Suprapubic skin (tissue), 4 donors: ENCODE measurements at regions not wholly inside any gene's neighbourhood (a gene's known extent, or its start where the extent isn't known, plus 50 kb on each side); places are given as distances from the start of the nearest gene placed in this dataset.

ENCODE experiments used
- DNase-seq, 2 donors: peaks; one replicate each; pipeline ENCODE4 v3.0.0-alpha.2; 2019; ENCODE audit warnings: low spot score in 2 of 2
- H3K27ac ChIP-seq: fragments of 200-600 bp; sonication (generic); one replicate; pipeline ENCODE4 v1.5.1; 2019
- H3K27me3 ChIP-seq: fragments of 200-600 bp; sonication (generic); one replicate; pipeline ENCODE4 v1.5.1; 2019
- H3K36me3 ChIP-seq: fragments of 200-600 bp; sonication (generic); one replicate; pipeline ENCODE4 v1.5.1; 2019
- H3K4me1 ChIP-seq: fragments of 200-600 bp; sonication (generic); one replicate; pipeline ENCODE4 v1.5.1; 2019
- H3K4me3 ChIP-seq: fragments of 200-600 bp; sonication (generic); one replicate; pipeline ENCODE4 v1.5.1; 2019; ENCODE audit warnings: mild to moderate bottlenecking
- H3K9me3 ChIP-seq: fragments of 200-600 bp; sonication (generic); one replicate; pipeline ENCODE4 v1.5.1; 2019
- EP300 ChIP-seq: sonication (generic); formaldehyde crosslinking; IDR thresholded peaks from one replicate; pipeline ENCODE4 v1.6.1; 2017; ENCODE audit warnings: antibody characterized with exemption
- POLR2A ChIP-seq, 2 donors: fragments of 450-650 bp; IDR thresholded peaks; one replicate each; pipeline ENCODE4 v1.6.1; 2017; ENCODE audit warnings: antibody characterized with exemption in 2 of 2, mild to moderate bottlenecking in 2 of 2, moderate library complexity in 2 of 2
- POLR2AphosphoS5 ChIP-seq, 3 donors: sonication (generic); formaldehyde crosslinking; IDR thresholded peaks; one replicate each; pipeline ENCODE4 v1.6.1; 2017; ENCODE audit warnings: antibody characterized with exemption in 3 of 3
- WGBS: methylation state at CpG from one replicate; pipeline ENCODE4 v1.1.5; 2018; 5-methylcytosine and 5-hydroxymethylcytosine counted together
- TF ChIP-seq, protein P1 (sequence below), 2 donors: fragments of 200-600 bp in 1 of 2; fragments of 450-650 bp in 1 of 2; sonication (generic) in 1 of 2; IDR thresholded peaks; one replicate each; pipeline ENCODE4 v1.5.1; 2016 to 2019; ENCODE audit warnings: antibody characterized with exemption in 2 of 2, mild to moderate bottlenecking in 1 of 2, moderate library complexity in 1 of 2

DNA sequence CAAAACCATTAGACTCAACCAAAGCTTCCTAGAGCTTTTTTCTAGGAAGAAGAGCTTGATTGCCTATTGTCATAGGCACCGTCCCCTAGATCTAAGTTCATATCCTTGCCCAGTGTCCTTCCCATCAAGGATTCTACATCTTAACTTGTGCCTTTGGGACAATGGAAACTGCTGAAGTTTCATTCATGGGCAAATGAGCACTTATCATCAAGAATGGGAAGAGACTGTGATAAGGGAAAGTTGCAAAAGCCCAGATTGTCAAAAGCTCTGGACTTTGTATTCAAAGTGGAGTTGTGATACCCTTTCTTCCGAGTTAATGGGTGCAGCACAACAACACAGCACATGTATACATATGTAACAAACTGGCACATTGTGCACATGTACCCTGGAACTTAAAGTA, 503.0 kb upstream of the KLHL29 start:
- DNase-seq = no peak
- 96% methylated on average over 2 of the region's 2 CpGs for WGBS
- H3K9me3 ChIP-seq = no peaks in the 10 kb centered on the region
- H3K36me3 ChIP-seq = no peaks in the 10 kb centered on the region
- no peak overlapping the region for H3K4me3 ChIP-seq
- H3K27ac ChIP-seq = no peak overlapping the region
- H3K4me1 ChIP-seq = no peaks in the 10 kb centered on the region
- TF ChIP-seq EP300 (no peak), POLR2AphosphoS5 (IDR thresholded peaks at IDR 0.05) (no peak), POLR2A (IDR thresholded peaks at IDR 0.05) (no peak)
- TF ChIP-seq, protein P1, sequence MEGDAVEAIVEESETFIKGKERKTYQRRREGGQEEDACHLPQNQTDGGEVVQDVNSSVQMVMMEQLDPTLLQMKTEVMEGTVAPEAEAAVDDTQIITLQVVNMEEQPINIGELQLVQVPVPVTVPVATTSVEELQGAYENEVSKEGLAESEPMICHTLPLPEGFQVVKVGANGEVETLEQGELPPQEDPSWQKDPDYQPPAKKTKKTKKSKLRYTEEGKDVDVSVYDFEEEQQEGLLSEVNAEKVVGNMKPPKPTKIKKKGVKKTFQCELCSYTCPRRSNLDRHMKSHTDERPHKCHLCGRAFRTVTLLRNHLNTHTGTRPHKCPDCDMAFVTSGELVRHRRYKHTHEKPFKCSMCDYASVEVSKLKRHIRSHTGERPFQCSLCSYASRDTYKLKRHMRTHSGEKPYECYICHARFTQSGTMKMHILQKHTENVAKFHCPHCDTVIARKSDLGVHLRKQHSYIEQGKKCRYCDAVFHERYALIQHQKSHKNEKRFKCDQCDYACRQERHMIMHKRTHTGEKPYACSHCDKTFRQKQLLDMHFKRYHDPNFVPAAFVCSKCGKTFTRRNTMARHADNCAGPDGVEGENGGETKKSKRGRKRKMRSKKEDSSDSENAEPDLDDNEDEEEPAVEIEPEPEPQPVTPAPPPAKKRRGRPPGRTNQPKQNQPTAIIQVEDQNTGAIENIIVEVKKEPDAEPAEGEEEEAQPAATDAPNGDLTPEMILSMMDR (IDR thresholded peaks at IDR 0.05) = no peak
- no peaks in the 10 kb centered on the region for H3K27me3 ChIP-seq

DNA sequence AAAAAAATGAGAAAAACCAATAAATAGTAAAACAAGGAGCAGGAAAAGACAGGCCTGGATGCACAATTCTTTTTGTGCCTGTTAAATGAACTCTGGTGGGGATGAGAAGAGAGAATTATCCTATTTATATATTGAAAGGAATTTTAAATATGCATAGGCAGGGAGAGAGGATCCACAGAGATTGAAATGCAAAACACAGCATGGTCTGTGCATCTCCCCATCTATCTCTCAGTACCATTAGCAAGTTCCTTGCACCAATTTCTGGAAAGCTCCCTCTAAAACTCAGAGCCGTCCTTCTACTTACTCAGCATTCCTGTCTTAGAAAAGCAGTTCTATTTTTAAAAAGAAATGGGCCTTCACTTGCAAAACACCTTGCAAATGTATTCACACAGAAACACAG, 502.3 kb upstream of the KLHL29 start:
- Histone ChIP-seq H3K27ac (no peak overlapping the region), H3K9me3 (no peaks in the 10 kb centered on the region), H3K4me1 (no peaks in the 10 kb centered on the region), H3K36me3 (no peaks in the 10 kb centered on the region), H3K27me3 (no peaks in the 10 kb centered on the region), H3K4me3 (no peak overlapping the region)
- TF ChIP-seq POLR2A (IDR thresholded peaks at IDR 0.05) (no peak), EP300 (no peak), POLR2AphosphoS5 (IDR thresholded peaks at IDR 0.05) (no peak)
- TF ChIP-seq, protein P1 (IDR thresholded peaks at IDR 0.05) = no peak
- no peak for DNase-seq
- 30% methylated on average over 1 of the region's 1 CpG for WGBS

DNA sequence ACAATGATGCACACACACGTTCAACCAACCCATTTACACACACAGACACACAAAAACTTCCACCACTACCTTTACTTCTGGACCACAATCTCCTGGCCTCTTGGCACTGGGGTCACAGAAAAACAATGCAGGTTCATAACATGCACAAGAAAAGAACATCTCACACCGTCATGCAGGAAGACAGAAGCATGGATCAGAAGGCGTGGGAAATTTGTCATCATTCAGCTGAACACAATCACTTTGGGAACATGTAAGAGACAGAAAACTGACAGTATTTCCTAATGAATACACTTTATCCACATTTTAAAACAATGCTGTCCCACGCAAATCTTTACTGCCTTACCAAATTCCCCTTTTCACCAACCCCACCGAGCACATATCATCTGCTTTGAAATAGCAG, 501.9 kb upstream of the KLHL29 start:
- DNase-seq = no peak

DNA sequence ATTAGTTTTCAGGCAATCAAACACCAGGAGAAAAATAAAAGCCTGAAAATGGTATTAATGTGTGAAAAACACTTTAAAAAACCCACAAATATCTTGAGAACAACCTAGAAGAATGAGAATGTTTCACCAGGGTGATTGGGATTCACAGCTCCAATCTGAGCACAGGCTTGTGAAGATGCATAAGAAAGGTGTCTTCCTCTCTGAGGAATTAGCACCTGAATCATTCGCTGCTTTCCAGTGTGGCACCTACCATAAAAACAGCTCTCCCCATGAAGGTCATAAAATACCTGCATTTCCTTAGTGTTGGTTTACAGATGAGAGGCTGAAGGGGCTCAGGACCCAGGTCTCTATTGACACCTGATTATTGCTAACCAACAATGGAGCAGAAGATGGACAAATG, 499.7 kb upstream of the KLHL29 start:
- no peaks in the 10 kb centered on the region for H3K4me1 ChIP-seq
- 84% methylated on average over 1 of the region's 1 CpG for WGBS
- TF ChIP-seq, protein P1 (IDR thresholded peaks at IDR 0.05) = no peak
- TF ChIP-seq POLR2A (IDR thresholded peaks at IDR 0.05) = no peak
- no peak for TF ChIP-seq EP300
- TF ChIP-seq POLR2AphosphoS5 (IDR thresholded peaks at IDR 0.05) = no peak
- H3K4me3 ChIP-seq = no peak overlapping the region
- no peaks in the 10 kb centered on the region for H3K36me3 ChIP-seq
- H3K27me3 ChIP-seq = no peaks in the 10 kb centered on the region
- no peak for DNase-seq
- no peak overlapping the region for H3K27ac ChIP-seq
- no peaks in the 10 kb centered on the region for H3K9me3 ChIP-seq

More for the DNA sequence above, 501.9 kb upstream of the KLHL29 start:
- Histone ChIP-seq H3K27me3 (no peaks in the 10 kb centered on the region), H3K36me3 (no peaks in the 10 kb centered on the region), H3K9me3 (no peaks in the 10 kb centered on the region), H3K4me3 (no peak overlapping the region), H3K4me1 (no peaks in the 10 kb centered on the region), H3K27ac (no peak overlapping the region)
- TF ChIP-seq EP300 (no peak), POLR2A (IDR thresholded peaks at IDR 0.05) (no peak), POLR2AphosphoS5 (IDR thresholded peaks at IDR 0.05) (no peak)
- TF ChIP-seq, protein P1 (IDR thresholded peaks at IDR 0.05) = no peak
- 71% methylated on average over 5 of the region's 5 CpGs for WGBS

DNA sequence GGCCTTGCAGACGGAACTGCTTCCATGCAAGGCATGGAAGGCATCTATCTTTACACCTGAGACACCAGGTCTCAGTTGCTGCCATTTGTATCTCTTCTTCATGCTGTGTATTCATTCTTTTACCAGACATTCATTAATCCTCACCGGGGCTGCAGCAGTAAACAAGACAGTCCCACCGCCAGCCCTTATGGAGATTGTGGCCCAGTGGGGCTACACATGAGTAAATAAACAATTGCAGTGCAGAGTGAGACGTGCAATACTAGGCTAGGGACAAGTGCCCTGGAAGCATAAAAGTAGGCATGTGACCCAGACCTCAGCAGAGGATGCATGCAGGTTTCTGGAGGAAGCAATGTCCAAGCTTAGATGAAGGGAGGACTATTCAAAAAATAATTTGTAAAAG, 497.6 kb upstream of the KLHL29 start:
- H3K36me3 ChIP-seq = no peaks in the 10 kb centered on the region
- no peaks in the 10 kb centered on the region for H3K9me3 ChIP-seq
- no peak for TF ChIP-seq EP300
- no peak for TF ChIP-seq POLR2A (IDR thresholded peaks at IDR 0.05)
- H3K4me1 ChIP-seq = no peaks in the 10 kb centered on the region
- H3K27ac ChIP-seq = no peak overlapping the region
- no peak for DNase-seq
- 83% methylated on average over 4 of the region's 4 CpGs for WGBS
- H3K4me3 ChIP-seq = no peak overlapping the region
- H3K27me3 ChIP-seq = no peaks in the 10 kb centered on the region

DNA sequence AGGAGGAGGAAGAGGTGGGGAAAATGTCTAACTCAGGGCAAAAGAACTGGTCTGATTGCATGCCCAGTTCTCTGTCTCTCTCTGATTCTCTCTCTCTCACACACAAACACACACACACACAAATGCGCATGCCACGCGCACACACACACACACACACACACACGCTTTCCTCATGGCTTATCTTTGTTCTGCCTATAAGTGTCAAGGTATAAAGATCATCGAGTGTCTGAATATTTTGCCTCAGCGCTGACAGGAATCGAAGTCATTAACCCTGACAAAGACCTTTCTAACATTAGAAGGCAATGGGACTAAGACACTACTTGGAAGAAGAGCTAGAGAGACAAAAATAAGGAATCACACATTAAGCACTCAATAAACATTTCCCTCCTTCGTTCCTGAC, 497.1 kb upstream of the KLHL29 start:
- no peaks in the 10 kb centered on the region for H3K9me3 ChIP-seq
- H3K27ac ChIP-seq = no peak overlapping the region
- no peak overlapping the region for H3K4me3 ChIP-seq
- no peak for DNase-seq
- H3K36me3 ChIP-seq = no peaks in the 10 kb centered on the region
- no peaks in the 10 kb centered on the region for H3K27me3 ChIP-seq
- no peaks in the 10 kb centered on the region for H3K4me1 ChIP-seq
- TF ChIP-seq EP300 (no peak), POLR2A (IDR thresholded peaks at IDR 0.05) (no peak), POLR2AphosphoS5 (IDR thresholded peaks at IDR 0.05) (no peak)
- TF ChIP-seq, protein P1 (IDR thresholded peaks at IDR 0.05) = no peak
- 85% methylated on average over 8 of the region's 8 CpGs for WGBS
